ENCODE measurements at regions not wholly inside any gene's neighbourhood (a gene's known extent, or its start where the extent isn't known, plus 50 kb on each side); places are given as distances from the start of the nearest gene placed in this dataset.

- H3K27ac Mint-ChIP-seq = no peak overlapping the region
- no peak for DNase-seq
- no peaks in the 10 kb centered on the region for H3K9me3 Mint-ChIP-seq
- TF ChIP-seq CTCF (IDR thresholded peaks at IDR 0.05) = no peak
- H3K27me3 Mint-ChIP-seq (ENCODE audit: low read depth, poor library complexity) = no peaks in the 10 kb centered on the region
- H3K36me3 Mint-ChIP-seq (ENCODE audit: low read depth) = no peaks in the 10 kb centered on the region
- H3K4me1 Mint-ChIP-seq = peaks cover 6% of the 10 kb centered on the region
- no peak overlapping the region for H3K4me3 Mint-ChIP-seq
These were observed 225.8 kb upstream of the IRS2 start for GRCh38 chr13:110012102-110012739.

GRCh38 chr13:110010404-110011138 lies 224.2 kb upstream of the IRS2 start:
- Mint-ChIP-seq H3K4me3 (no peak overlapping the region), H3K9me3 (no peaks in the 10 kb centered on the region), H3K27me3 (ENCODE audit: low read depth, poor library complexity) (no peaks in the 10 kb centered on the region), H3K36me3 (ENCODE audit: low read depth) (no peaks in the 10 kb centered on the region), H3K27ac (no peak overlapping the region), H3K4me1 (peaks cover 6% of the 10 kb centered on the region)
- DNase-seq = no peak
- TF ChIP-seq CTCF (IDR thresholded peaks at IDR 0.05) = no peak

- H3K4me3 Mint-ChIP-seq = no peak overlapping the region
- TF ChIP-seq CTCF (IDR thresholded peaks at IDR 0.05) = no peak
- no peaks in the 10 kb centered on the region for H3K36me3 Mint-ChIP-seq (ENCODE audit: low read depth)
- peaks cover 6% of the 10 kb centered on the region for H3K4me1 Mint-ChIP-seq
- no peak overlapping the region for H3K27ac Mint-ChIP-seq
- no peaks in the 10 kb centered on the region for H3K27me3 Mint-ChIP-seq (ENCODE audit: low read depth, poor library complexity)
- H3K9me3 Mint-ChIP-seq = no peaks in the 10 kb centered on the region
- DNase-seq = no peak
These were observed 222.4 kb upstream of the IRS2 start for GRCh38 chr13:110008816-110009215.

- Mint-ChIP-seq H3K27me3 (ENCODE audit: low read depth, poor library complexity) (peaks cover 4% of the 10 kb centered on the region), H3K4me1 (peaks cover 6% of the 10 kb centered on the region), H3K9me3 (no peaks in the 10 kb centered on the region), H3K27ac (no peak overlapping the region), H3K36me3 (ENCODE audit: low read depth) (no peaks in the 10 kb centered on the region), H3K4me3 (no peak overlapping the region)
- TF ChIP-seq CTCF (IDR thresholded peaks at IDR 0.05) = no peak
- DNase-seq = no peak
These were observed 219.9 kb upstream of the IRS2 start for GRCh38 chr13:110006304-110006703.

GRCh38 chr13:110005563-110005962 lies 219.2 kb upstream of the IRS2 start:
- TF ChIP-seq CTCF (IDR thresholded peaks at IDR 0.05) = no peak
- DNase-seq = no peak
- H3K4me3 Mint-ChIP-seq = no peak overlapping the region
- H3K9me3 Mint-ChIP-seq = no peaks in the 10 kb centered on the region
- H3K36me3 Mint-ChIP-seq (ENCODE audit: low read depth) = no peaks in the 10 kb centered on the region
- H3K4me1 Mint-ChIP-seq = peaks cover 4% of the 10 kb centered on the region
- peaks cover 9% of the 10 kb centered on the region for H3K27me3 Mint-ChIP-seq (ENCODE audit: low read depth, poor library complexity)
- H3K27ac Mint-ChIP-seq = no peak overlapping the region

- DNase-seq = no peak
- H3K4me1 Mint-ChIP-seq = peaks cover 2% of the 10 kb centered on the region
- no peak overlapping the region for H3K4me3 Mint-ChIP-seq
These were observed 218.4 kb upstream of the IRS2 start for GRCh38 chr13:110004814-110005213.

More at GRCh38 chr13:110004814-110005213, 218.4 kb upstream of the IRS2 start:
- H3K27me3 Mint-ChIP-seq (ENCODE audit: low read depth, poor library complexity) = peaks cover 13% of the 10 kb centered on the region
- H3K36me3 Mint-ChIP-seq (ENCODE audit: low read depth) = no peaks in the 10 kb centered on the region
- H3K27ac Mint-ChIP-seq = no peak overlapping the region
- no peak for TF ChIP-seq CTCF (IDR thresholded peaks at IDR 0.05)
- no peaks in the 10 kb centered on the region for H3K9me3 Mint-ChIP-seq

Data from nephron progenitor cell (in vitro differentiated cells).